ENCODE measurements at regions not wholly inside any gene's neighbourhood (a gene's known extent, or its start where the extent isn't known, plus 50 kb on each side); places are given as distances from the start of the nearest gene placed in this dataset.
"Not testable (repeated sequence)": the region's sequence is repeated elsewhere in the genome, so short reads cannot be mapped to it uniquely, and the experiment has no call there.

- DNase-seq (ENCODE audit: low spot score in 2 of 2, unreplicated experiment in 2 of 2): no peak
- H3K9me3 Mint-ChIP-seq: no peaks in the 10 kb centered on the region
These were observed 110.8 kb upstream of the PABPC3 start for GRCh38 chr13:24985107-24985506.

GRCh38 chr13:24985896-24986295 is 110.0 kb upstream of the PABPC3 start:
- no peak for DNase-seq (ENCODE audit: low spot score in 2 of 2, unreplicated experiment in 2 of 2)
- TF ChIP-seq CTCF (IDR thresholded peaks at IDR 0.05; ENCODE audit: unreplicated experiment): no peak
- Mint-ChIP-seq H3K27me3 (ENCODE audit: low read depth) (peaks cover 55% of the 10 kb centered on the region), H3K4me1 (peaks cover 8% of the 10 kb centered on the region), H3K9me3 (no peaks in the 10 kb centered on the region), H3K27ac (no peak overlapping the region), H3K4me3 (no peak overlapping the region), H3K36me3 (no peaks in the 10 kb centered on the region)

More at GRCh38 chr13:24985107-24985506, 110.8 kb upstream of the PABPC3 start:
- Mint-ChIP-seq H3K27me3 (ENCODE audit: low read depth) (peaks cover 49% of the 10 kb centered on the region), H3K36me3 (no peaks in the 10 kb centered on the region), H3K27ac (no peak overlapping the region), H3K4me3 (no peak overlapping the region), H3K4me1 (peaks cover 8% of the 10 kb centered on the region)
- no peak for TF ChIP-seq CTCF (IDR thresholded peaks at IDR 0.05; ENCODE audit: unreplicated experiment)

GRCh38 chr13:24986826-24987225 is 109.1 kb upstream of the PABPC3 start:
- Mint-ChIP-seq H3K27me3 (ENCODE audit: low read depth) (peaks cover 60% of the 10 kb centered on the region), H3K9me3 (no peaks in the 10 kb centered on the region), H3K36me3 (no peaks in the 10 kb centered on the region), H3K4me3 (no peak overlapping the region), H3K27ac (no peak overlapping the region), H3K4me1 (peaks cover 8% of the 10 kb centered on the region)
- DNase-seq (ENCODE audit: low spot score in 2 of 2, unreplicated experiment in 2 of 2): no peak
- no peak for TF ChIP-seq CTCF (IDR thresholded peaks at IDR 0.05; ENCODE audit: unreplicated experiment)

GRCh38 chr13:24989959-24990358 is 106.0 kb upstream of the PABPC3 start:
- peaks cover 51% of the 10 kb centered on the region for H3K27me3 Mint-ChIP-seq (ENCODE audit: low read depth)
- not testable (repeated sequence) for H3K36me3 Mint-ChIP-seq; DNase-seq (ENCODE audit: low spot score in 2 of 2, unreplicated experiment in 2 of 2); H3K9me3 Mint-ChIP-seq; H3K4me3 Mint-ChIP-seq; H3K4me1 Mint-ChIP-seq; H3K27ac Mint-ChIP-seq

- not testable (repeated sequence) for H3K4me1 Mint-ChIP-seq; H3K36me3 Mint-ChIP-seq; H3K4me3 Mint-ChIP-seq; H3K9me3 Mint-ChIP-seq; H3K27ac Mint-ChIP-seq; DNase-seq (ENCODE audit: low spot score in 2 of 2, unreplicated experiment in 2 of 2)
- H3K27me3 Mint-ChIP-seq (ENCODE audit: low read depth): peaks cover 26% of the 10 kb centered on the region
These were observed 103.0 kb upstream of the PABPC3 start for GRCh38 chr13:24992946-24993345.

- Mint-ChIP-seq H3K4me1 (peaks cover 5% of the 10 kb centered on the region), H3K4me3 (no peak overlapping the region), H3K9me3 (no peaks in the 10 kb centered on the region), H3K36me3 (no peaks in the 10 kb centered on the region), H3K27me3 (ENCODE audit: low read depth) (peaks cover 9% of the 10 kb centered on the region), H3K27ac (no peak overlapping the region)
- peak; percentile 63 for TF ChIP-seq CTCF (IDR thresholded peaks at IDR 0.05; ENCODE audit: unreplicated experiment)
- no peak for DNase-seq (ENCODE audit: low spot score in 2 of 2, unreplicated experiment in 2 of 2)
These were observed 100.6 kb upstream of the PABPC3 start for GRCh38 chr13:24995225-24995804.

Measured in mesothelial cell of epicardium (in vitro differentiated cells).